ENCODE measurements at regions not wholly inside any gene's neighbourhood (a gene's known extent, or its start where the extent isn't known, plus 50 kb on each side); places are given as distances from the start of the nearest gene placed in this dataset.
"Not testable (repeated sequence)": the region's sequence is repeated elsewhere in the genome, so short reads cannot be mapped to it uniquely, and the experiment has no call there.

GRCh38 chr15:49706805-49707204, 86.0 kb downstream of the DTWD1 start:
- DNase-seq: peak; percentile 45 to 71

GRCh38 chr15:49707598-49707997, 86.8 kb downstream of the DTWD1 start:
- no peak for DNase-seq

- no peak for DNase-seq
Observed at GRCh38 chr15:49709646-49710214, 88.9 kb downstream of the DTWD1 start.

- DNase-seq: no peak
Observed at GRCh38 chr15:49712162-49712561, 91.3 kb downstream of the DTWD1 start.

GRCh38 chr15:49712846-49713450, 92.1 kb downstream of the DTWD1 start:
- no peak for DNase-seq

DNA sequence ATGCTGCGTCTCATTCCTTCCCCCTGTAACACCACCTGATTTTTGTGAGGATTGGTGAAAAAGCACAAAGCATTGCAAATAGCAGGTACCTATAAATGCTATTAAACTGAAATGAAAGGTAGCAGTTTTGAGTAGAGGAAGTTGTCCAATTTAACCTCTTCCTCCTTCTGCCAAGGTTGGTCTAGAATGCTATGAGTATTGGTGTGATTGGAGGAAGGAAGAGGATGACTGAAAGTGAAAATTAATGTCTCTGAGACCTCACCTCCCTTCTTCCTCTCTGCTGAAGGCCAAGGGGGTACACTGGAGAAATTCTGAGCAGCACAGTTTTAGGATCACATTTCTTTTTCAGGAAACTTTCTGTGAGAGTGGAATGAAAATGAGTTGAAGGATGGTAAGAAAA, 94.4 kb downstream of the DTWD1 start:
- DNase-seq: peak; percentile 13 to 25

DNA sequence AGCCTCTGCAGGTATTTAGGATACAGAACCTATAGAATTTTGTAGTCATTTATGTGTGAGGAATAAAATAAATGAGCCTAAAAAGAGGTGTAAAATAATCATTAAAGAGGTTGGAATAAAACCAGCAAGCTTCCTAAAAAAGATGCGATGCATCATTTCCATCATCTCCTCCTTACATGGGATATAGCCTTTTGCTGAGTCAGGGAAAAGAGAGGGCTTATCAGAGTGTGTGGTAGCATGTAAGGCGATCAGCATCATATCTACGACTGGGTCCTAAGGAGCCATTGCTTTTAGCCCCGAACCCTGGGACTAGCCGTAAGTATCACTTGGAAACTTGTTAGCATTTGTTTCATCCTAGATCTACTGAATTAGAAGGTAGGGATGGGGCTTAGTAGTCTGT, 94.9 kb downstream of the DTWD1 start:
- no peak for DNase-seq

DNA sequence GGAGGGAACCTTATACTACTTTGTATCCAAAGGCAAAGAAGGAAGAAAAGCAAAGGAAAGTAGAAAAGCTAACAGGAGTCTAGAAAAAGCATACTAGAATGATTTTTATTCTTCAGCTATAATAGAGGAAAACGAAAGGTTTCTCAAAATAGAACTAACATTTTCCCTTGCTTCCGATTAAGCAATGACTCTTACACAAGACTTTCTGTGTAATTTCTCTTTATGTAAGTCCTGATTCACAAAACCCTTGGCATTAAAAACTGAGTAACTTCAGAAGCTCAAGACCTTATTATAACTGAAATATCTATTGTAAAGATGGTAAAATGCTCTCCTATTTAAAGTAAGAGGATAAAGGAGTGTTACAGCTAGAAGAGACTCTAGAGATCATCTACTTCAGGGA, 97.4 kb downstream of the DTWD1 start:
- DNase-seq: peak; percentile 45 to 60

DNA sequence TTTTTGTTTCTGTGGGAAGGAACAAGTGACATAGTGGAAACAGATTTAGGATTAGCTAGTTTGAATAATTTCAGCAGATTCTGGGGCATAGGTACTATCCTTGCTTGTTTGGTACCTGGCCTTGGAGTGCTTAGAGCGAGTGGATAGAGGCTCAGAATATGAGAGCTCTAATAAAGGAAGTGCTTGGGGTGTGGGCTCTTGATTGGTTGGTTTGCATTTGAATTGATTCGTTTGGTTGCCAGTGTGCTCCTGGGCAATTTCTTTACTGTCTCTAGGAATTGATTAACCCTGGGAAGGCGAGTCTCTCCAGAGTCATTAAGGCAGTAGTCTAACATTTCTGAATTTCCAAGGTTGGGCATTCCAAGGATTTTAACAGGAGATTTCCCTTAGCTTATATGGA, 98.0 kb downstream of the DTWD1 start:
- DNase-seq: peak in 1 of 2 experiments; percentile 10

GRCh38 chr15:49720261-49720660, 99.4 kb downstream of the DTWD1 start:
- no peak for DNase-seq

DNA sequence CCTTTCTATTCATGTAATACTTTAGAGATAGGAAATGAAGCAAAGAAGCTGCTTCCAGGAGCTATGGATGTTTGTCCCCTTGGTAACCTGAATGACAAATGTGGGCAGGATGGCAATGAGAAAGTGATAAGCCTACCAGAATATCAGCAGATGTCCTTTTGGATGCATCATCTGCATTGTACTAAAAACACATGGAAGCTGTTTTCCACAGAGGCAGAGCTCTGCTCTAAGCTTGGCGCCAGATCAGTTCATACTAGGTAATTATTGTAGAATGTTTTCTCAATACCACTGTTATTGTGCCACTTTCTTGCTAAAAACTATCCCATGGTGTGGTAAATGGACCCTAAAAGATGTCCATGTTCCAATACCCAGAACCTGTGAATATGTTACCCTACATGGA, 100.2 kb downstream of the DTWD1 start:
- no peak for DNase-seq

DNA sequence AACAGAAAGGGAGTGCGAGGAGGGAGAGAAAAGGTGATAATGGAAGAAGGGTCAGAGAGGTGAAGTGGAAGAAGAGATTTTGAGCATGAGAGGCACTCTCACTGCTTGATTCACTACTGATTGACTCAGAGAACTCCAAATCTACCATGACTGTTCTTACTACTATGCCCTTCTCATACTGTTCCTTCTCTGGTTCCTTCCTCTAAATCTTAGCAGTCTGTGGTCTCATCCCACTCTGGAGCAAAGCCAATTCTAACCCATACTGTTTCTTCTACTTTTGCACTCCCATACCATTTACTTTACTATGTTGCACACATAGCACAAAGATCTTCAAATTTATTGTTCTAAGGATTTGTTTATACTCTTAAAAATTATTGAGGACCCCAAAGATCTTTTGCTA, 100.8 kb downstream of the DTWD1 start:
- peak; percentile 83 to 84 for DNase-seq

- no peak for DNase-seq
Observed at GRCh38 chr15:49723981-49724380, 103.1 kb downstream of the DTWD1 start.

GRCh38 chr15:49731187-49732099, 110.6 kb downstream of the DTWD1 start:
- DNase-seq: no peak

- not testable (repeated sequence) for DNase-seq
Observed at GRCh38 chr15:49732109-49732508, 111.3 kb downstream of the DTWD1 start.

GRCh38 chr15:49734089-49734488, 113.2 kb downstream of the DTWD1 start:
- not testable (repeated sequence) for DNase-seq

GRCh38 chr15:49734831-49735508, 114.1 kb downstream of the DTWD1 start:
- no peak for DNase-seq

GRCh38 chr15:49737127-49737526, 116.3 kb downstream of the DTWD1 start:
- no peak for DNase-seq

DNA sequence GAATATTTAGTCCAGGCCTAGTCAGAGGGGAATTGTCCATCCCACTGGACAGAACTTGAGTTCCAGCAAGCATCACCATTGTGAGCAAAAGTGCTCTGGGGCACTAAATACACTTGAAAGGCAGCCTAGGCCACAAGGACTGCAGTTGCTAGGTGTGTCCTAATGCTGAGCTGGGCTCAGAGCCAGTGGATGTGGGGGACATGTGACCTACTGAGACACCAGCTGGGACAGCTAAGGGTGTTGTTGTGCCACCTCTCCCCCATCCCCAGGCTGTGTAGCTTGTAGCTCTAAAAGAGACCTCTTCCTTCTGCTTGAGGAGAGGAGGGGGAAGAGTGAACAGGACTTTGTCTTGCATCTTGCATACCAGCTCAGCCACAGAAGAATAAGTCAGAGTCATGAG, 120.9 kb downstream of the DTWD1 start:
- no peak for DNase-seq

DNA sequence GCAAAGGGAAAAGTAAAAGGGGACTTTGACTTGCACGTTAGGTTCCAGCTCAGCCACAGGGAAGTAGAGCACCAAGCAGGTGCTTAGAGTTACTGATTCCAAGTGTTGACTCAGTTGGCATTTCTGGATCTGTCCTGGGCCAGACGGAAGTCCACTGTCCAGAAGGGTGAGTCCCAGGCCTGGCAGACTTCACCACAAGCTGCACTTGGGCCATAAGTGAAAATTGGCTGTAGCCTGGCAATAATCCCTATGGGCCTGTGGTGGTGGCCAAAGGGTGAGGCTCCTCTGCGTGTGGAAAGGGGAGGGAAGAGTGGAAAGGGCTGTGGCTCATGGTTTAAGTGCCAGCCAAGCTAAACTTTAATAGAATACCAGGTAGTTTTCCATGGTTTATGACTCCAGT, 121.5 kb downstream of the DTWD1 start:
- DNase-seq: no peak

- DNase-seq: no peak
Observed at GRCh38 chr15:49747340-49747739, 126.5 kb downstream of the DTWD1 start.

DNA sequence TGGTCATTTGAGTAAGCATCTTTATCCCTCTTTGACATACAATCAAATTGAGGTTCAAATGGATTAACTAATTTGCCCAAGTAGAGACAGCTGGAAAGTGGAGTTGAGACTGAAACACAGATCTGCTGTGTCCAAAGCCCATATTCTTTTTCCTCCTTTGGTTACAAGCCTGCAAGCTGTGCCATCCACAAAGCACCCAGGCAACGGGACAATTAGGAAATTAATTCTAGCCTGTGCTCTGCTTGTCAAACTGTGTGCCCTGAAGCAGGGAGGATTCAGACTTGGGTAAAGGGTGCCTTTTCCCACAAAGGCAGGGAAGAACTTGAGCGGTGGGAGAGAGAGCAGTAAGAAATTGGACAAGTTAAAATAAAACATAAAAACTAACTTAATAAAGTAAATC, 127.9 kb downstream of the DTWD1 start:
- no peak for DNase-seq

- no peak for DNase-seq
Observed at GRCh38 chr15:49750553-49750952, 129.7 kb downstream of the DTWD1 start.

Data from Kasumi-1 (cell line).